ENCODE measurements at regions not wholly inside any gene's neighbourhood (a gene's known extent, or its start where the extent isn't known, plus 50 kb on each side); places are given as distances from the start of the nearest gene placed in this dataset.

DNA sequence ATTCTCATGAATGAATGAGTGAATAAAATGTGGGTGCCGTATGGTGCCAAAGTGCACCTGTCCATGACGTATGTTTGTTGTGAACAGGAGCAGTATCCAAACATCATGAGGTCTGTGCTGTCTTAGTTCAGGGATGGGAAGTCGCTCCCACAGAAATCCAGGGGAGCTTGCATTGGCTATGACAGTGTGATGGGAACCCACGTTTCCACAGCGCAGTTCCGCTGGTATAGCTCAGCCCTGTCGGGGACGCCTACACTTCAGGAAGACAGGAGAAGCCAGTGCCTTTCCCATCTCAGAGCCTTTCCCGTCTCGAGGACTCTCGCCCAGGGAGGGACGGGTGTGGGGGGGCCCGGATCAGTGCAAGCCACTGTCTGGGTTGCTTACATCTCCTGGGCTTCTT, 69.8 kb downstream of the DACT2 start:
- no peaks in the 10 kb centered on the region for H3K36me3 ChIP-seq (ENCODE audit: insufficient read depth, low read length)
- intact Hi-C loops (cut with micrococcal nuclease; ENCODE audit: unreplicated experiment) = no loop called here
- no peaks in the 10 kb centered on the region for H3K79me2 ChIP-seq (ENCODE audit: insufficient read depth, low read depth, low read length)
- TF ChIP-seq, protein P1, sequence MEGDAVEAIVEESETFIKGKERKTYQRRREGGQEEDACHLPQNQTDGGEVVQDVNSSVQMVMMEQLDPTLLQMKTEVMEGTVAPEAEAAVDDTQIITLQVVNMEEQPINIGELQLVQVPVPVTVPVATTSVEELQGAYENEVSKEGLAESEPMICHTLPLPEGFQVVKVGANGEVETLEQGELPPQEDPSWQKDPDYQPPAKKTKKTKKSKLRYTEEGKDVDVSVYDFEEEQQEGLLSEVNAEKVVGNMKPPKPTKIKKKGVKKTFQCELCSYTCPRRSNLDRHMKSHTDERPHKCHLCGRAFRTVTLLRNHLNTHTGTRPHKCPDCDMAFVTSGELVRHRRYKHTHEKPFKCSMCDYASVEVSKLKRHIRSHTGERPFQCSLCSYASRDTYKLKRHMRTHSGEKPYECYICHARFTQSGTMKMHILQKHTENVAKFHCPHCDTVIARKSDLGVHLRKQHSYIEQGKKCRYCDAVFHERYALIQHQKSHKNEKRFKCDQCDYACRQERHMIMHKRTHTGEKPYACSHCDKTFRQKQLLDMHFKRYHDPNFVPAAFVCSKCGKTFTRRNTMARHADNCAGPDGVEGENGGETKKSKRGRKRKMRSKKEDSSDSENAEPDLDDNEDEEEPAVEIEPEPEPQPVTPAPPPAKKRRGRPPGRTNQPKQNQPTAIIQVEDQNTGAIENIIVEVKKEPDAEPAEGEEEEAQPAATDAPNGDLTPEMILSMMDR (conservative IDR thresholded peaks at IDR 0.05; ENCODE audit: low read length) = no peak
- TF ChIP-seq EZH2phosphoT487 (IDR thresholded peaks at IDR 0.05; ENCODE audit: borderline replicate concordance, low read depth, low read length) = no peak
- H3K4me3 ChIP-seq (ENCODE audit: low read depth, low read length, poor library complexity, severe bottlenecking) = no peak overlapping the region
- POLR2A ChIA-PET = no interaction called here
- H3K9me3 ChIP-seq (ENCODE audit: low read length) = no peaks in the 10 kb centered on the region
- BruUV-seq (replicated peaks) = no TSS peak
- H3K27ac ChIP-seq (ENCODE audit: low read depth, low read length, poor library complexity, severe bottlenecking) = no peak overlapping the region
- no peaks in the 10 kb centered on the region for H3K9me2 ChIP-seq (ENCODE audit: insufficient read depth, low read length)
- H3K4me1 ChIP-seq (ENCODE audit: insufficient read depth, low read length, poor library complexity, severe bottlenecking) = no peaks in the 10 kb centered on the region
- CTCF ChIA-PET (ENCODE audit: unreplicated experiment) = no interaction called here
- H3K4me2 ChIP-seq (ENCODE audit: low read length) = no peak overlapping the region
- no peak for DNase-seq (ENCODE audit: low spot score)
- H4K20me1 ChIP-seq (ENCODE audit: insufficient read depth, low read length) = no peaks in the 10 kb centered on the region
- no peak overlapping the region for H2AFZ ChIP-seq (ENCODE audit: low read length)

DNA sequence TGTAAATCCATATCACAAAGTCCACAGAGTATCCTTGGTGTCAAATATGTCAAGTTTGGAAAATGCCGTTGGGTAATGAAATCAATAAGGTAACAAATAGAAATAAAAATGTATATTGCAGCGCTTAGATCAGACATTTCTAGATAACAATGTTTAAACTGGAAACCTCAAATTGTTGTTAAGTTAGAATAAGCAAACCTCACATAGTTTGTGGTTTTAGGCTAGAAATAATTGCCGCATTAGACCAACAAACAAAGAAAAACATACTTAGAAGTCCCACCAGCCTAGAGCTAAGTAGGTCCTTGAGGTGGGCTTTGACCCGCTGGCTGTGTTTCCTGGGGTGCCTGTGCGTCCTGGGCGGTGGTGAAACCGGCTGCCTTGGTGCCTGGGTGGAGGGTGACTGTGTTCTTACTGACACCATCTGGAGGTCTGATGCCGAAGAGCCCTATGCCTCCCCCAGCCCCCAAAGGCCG, 71.4 kb downstream of the DACT2 start:
- TF ChIP-seq EZH2phosphoT487 (IDR thresholded peaks at IDR 0.05; ENCODE audit: borderline replicate concordance, low read depth, low read length) = no peak
- TF ChIP-seq, protein P1 (conservative IDR thresholded peaks at IDR 0.05; ENCODE audit: low read length) = no peak

DNA sequence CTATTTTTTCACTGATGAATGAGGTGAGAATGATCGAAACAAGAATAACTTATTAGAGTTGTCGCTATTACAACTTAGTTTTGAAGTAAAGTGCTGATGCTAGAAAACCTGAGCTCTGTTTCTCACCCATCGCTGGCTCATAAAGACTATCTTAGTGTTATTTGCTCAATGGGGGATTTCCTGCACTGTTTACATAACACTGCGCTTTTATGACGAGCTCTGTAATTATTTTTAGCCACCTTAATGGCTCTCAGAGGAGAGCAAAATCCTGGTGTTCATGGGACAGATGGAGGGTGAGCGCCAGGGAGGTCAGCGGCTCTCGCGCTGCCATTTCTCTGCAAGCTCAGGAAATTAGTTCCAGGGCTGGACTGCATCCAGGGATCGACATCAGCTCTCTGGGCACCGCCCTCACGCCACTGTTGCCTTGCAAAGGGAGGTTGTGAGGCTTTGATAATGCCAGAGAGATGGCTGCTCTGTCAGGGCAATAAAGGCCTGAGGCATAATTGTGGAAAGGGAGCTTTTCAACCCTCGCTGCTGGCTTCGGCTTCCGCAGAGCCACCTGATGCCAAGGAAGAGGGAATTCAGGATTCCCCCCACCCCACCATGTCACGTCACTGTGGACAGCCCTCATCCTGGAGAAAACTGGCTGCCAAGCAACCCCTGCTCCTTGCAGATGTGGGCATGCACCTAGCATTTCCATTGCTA, 72.0 kb downstream of the DACT2 start:
- Histone ChIP-seq H3K27ac (ENCODE audit: low read depth, low read length, poor library complexity, severe bottlenecking) (no peak overlapping the region), H2AFZ (ENCODE audit: low read length) (no peak overlapping the region), H3K9me3 (ENCODE audit: low read length) (no peaks in the 10 kb centered on the region), H4K20me1 (ENCODE audit: insufficient read depth, low read length) (no peaks in the 10 kb centered on the region), H3K4me2 (ENCODE audit: low read length) (no peak overlapping the region), H3K4me1 (ENCODE audit: insufficient read depth, low read length, poor library complexity, severe bottlenecking) (no peaks in the 10 kb centered on the region), H3K9me2 (ENCODE audit: insufficient read depth, low read length) (no peaks in the 10 kb centered on the region), H3K4me3 (ENCODE audit: low read depth, low read length, poor library complexity, severe bottlenecking) (no peak overlapping the region), H3K36me3 (ENCODE audit: insufficient read depth, low read length) (no peaks in the 10 kb centered on the region), H3K79me2 (ENCODE audit: insufficient read depth, low read depth, low read length) (no peaks in the 10 kb centered on the region)
- intact Hi-C loops (cut with micrococcal nuclease; ENCODE audit: unreplicated experiment) = no loop called here
- CTCF ChIA-PET (ENCODE audit: unreplicated experiment) = no interaction called here
- BruUV-seq (replicated peaks) = no TSS peak
- no peak for DNase-seq (ENCODE audit: low spot score)
- no peak for TF ChIP-seq EZH2phosphoT487 (IDR thresholded peaks at IDR 0.05; ENCODE audit: borderline replicate concordance, low read depth, low read length)
- TF ChIP-seq, protein P1 (conservative IDR thresholded peaks at IDR 0.05; ENCODE audit: low read length) = no peak
- POLR2A ChIA-PET = interaction anchor here (1.2 kb wide), 1 partner anchor 11 kb away, joined by 5 read pairs; no protein-coding TSS in a partner anchor

More for the DNA sequence above, 71.4 kb downstream of the DACT2 start:
- ChIA-PET POLR2A (interaction anchor here (1.2 kb wide), 1 partner anchor 10 kb away, joined by 5 read pairs; no protein-coding TSS in a partner anchor), CTCF (ENCODE audit: unreplicated experiment) (no interaction called here)
- intact Hi-C loops (cut with micrococcal nuclease; ENCODE audit: unreplicated experiment) = no loop called here
- Histone ChIP-seq H3K79me2 (ENCODE audit: insufficient read depth, low read depth, low read length) (no peaks in the 10 kb centered on the region), H3K4me2 (ENCODE audit: low read length) (no peak overlapping the region), H3K9me3 (ENCODE audit: low read length) (no peaks in the 10 kb centered on the region), H2AFZ (ENCODE audit: low read length) (no peak overlapping the region), H3K4me1 (ENCODE audit: insufficient read depth, low read length, poor library complexity, severe bottlenecking) (no peaks in the 10 kb centered on the region), H3K4me3 (ENCODE audit: low read depth, low read length, poor library complexity, severe bottlenecking) (no peak overlapping the region), H3K9me2 (ENCODE audit: insufficient read depth, low read length) (no peaks in the 10 kb centered on the region), H4K20me1 (ENCODE audit: insufficient read depth, low read length) (no peaks in the 10 kb centered on the region), H3K27ac (ENCODE audit: low read depth, low read length, poor library complexity, severe bottlenecking) (no peak overlapping the region), H3K36me3 (ENCODE audit: insufficient read depth, low read length) (no peaks in the 10 kb centered on the region)
- no TSS peak for BruUV-seq (replicated peaks)
- DNase-seq (ENCODE audit: low spot score) = no peak
